B cell (primary cell): ENCODE measurements at regions not wholly inside any gene's neighbourhood (a gene's known extent, or its start where the extent isn't known, plus 50 kb on each side); places are given as distances from the start of the nearest gene placed in this dataset.

Experiments
- ATAC-seq: fragments of 200-7000 bp; cut with Tn5 transposase; one replicate; pipeline ENCODE4 v1.10.0; 2021; ENCODE audit warnings: low read depth, mild to moderate bottlenecking, moderate number of reproducible peaks, moderate library complexity
- CTCF ChIA-PET: fragments of 350-600 bp; sonication (Branson Sonifier 250); formaldehyde crosslinking; loops from one replicate; lab custom pipeline; 2021; ENCODE audit warnings: antibody characterized with exemption, inconsistent platforms; lab: Charles Lee
- POLR2A ChIA-PET: fragments of 350-600 bp; sonication (Branson Sonifier 250); formaldehyde crosslinking; loops from one replicate; lab custom pipeline; 2021; ENCODE audit warnings: antibody characterized with exemption; lab: Charles Lee
- DNase-seq: peaks from one replicate; pipeline ENCODE4 v3.0.0; 2013
- H2AFZ ChIP-seq: 2 replicates; pipeline ENCODE4 v1.6.1; 2012; ENCODE audit warnings: mild to moderate bottlenecking, low read depth, low read length; ENCODE audit not compliant: insufficient read depth, poor library complexity, severe bottlenecking
- H3K27ac ChIP-seq, 2 donors: 1 replicate in 1 of 2; 2 replicates in 1 of 2; pipeline ENCODE4 v1.5.1; 2012 to 2013; ENCODE audit warnings: low read length in 2 of 2, mild to moderate bottlenecking in 2 of 2, moderate library complexity in 1 of 2
- H3K27me3 ChIP-seq, 4 experiments: fragments of 200-600 bp in 1 of 4; sonication (generic) in 1 of 4; replicated peaks in 1 of 4; 1 replicate in 2 of 4; 2 replicates in 2 of 4; pipeline versions ENCODE4 v1.6.1 to v1.7.0; 2013 to 2016; ENCODE audit warnings: low read length in 3 of 4, mild to moderate bottlenecking in 2 of 4, mixed read lengths in 1 of 4, moderate library complexity in 1 of 4; ENCODE audit not compliant: insufficient read depth in 4 of 4, control insufficient read depth in 3 of 4; ENCODE audit errors: control extremely low read depth in 1 of 4
- H3K36me3 ChIP-seq, 2 experiments: replicated peaks in 1 of 2; 1 replicate in 1 of 2; 2 replicates in 1 of 2; pipeline versions ENCODE4 v1.6.1 to v1.7.1; 2013; ENCODE audit warnings: low read length in 1 of 2; ENCODE audit not compliant: insufficient read depth in 2 of 2, control insufficient read depth in 1 of 2; ENCODE audit errors: control extremely low read depth in 1 of 2, extremely low read depth in 1 of 2
- H3K4me1 ChIP-seq, 2 donors: fragments of 200-600 bp in 1 of 2; sonication (generic) in 1 of 2; 1 replicate in 1 of 2; 2 replicates in 1 of 2; pipeline versions ENCODE4 v1.5.1 to v1.6.1; 2013 to 2017; ENCODE audit warnings: low read length in 2 of 2; ENCODE audit not compliant: control insufficient read depth in 2 of 2, insufficient read depth in 2 of 2
- H3K4me2 ChIP-seq: replicated peaks from 2 replicates; pipeline ENCODE3; 2012; ENCODE audit warnings: mild to moderate bottlenecking, low read depth, low read length; ENCODE audit not compliant: poor library complexity, severe bottlenecking
- H3K4me3 ChIP-seq, 5 experiments: fragments of 200-600 bp in 1 of 5; sonication (generic) in 1 of 5; 1 replicate in 3 of 5; 2 replicates in 2 of 5; pipeline versions ENCODE4 v1.5.1 to v1.7.0; 2011 to 2016; ENCODE audit warnings: low read length in 4 of 5, mild to moderate bottlenecking in 4 of 5, low read depth in 2 of 5, control low read depth in 1 of 5, moderate library complexity in 1 of 5; ENCODE audit not compliant: insufficient read depth in 1 of 5; ENCODE audit errors: control extremely low read depth in 1 of 5, extremely low read depth in 1 of 5
- H3K79me2 ChIP-seq: fragments of 200-600 bp; sonication (generic); one replicate; pipeline ENCODE4 v1.6.0; 2016; ENCODE audit warnings: low read length; ENCODE audit not compliant: control insufficient read depth, insufficient read depth
- H3K9ac ChIP-seq: fragments of 200-600 bp; sonication (generic); 2 replicates; pipeline ENCODE4 v1.6.1; 2017; ENCODE audit warnings: mild to moderate bottlenecking, low read length, moderate library complexity
- H3K9me3 ChIP-seq, 3 donors: one replicate each; pipeline versions ENCODE4 v1.6.1 to v1.7.1; 2013; ENCODE audit warnings: low read length in 2 of 3; ENCODE audit not compliant: control insufficient read depth in 2 of 3, insufficient read depth in 1 of 3; ENCODE audit errors: control extremely low read depth in 1 of 3
- H4K20me1 ChIP-seq: 2 replicates; pipeline ENCODE4 v1.6.0; 2012; ENCODE audit warnings: mild to moderate bottlenecking, low read length; ENCODE audit not compliant: insufficient read depth, control insufficient read depth, poor library complexity, severe bottlenecking
- H3K27ac Mint-ChIP-seq: one replicate; pipeline ENCODE4 v1.8.0; 2021; ENCODE audit warnings: mixed read lengths
- H3K27me3 Mint-ChIP-seq: one replicate; pipeline ENCODE4 v1.8.0; 2021; ENCODE audit warnings: mixed read lengths
- H3K4me1 Mint-ChIP-seq: one replicate; pipeline ENCODE4 v1.8.0; 2021; ENCODE audit warnings: mixed read lengths
- H3K4me3 Mint-ChIP-seq: one replicate; pipeline ENCODE4 v1.8.0; 2021; ENCODE audit warnings: mixed read lengths
- H3K9me3 Mint-ChIP-seq: one replicate; pipeline ENCODE4 v1.8.0; 2022; ENCODE audit warnings: mixed read lengths; ENCODE audit not compliant: insufficient read depth
- EZH2 ChIP-seq: IDR thresholded peaks from 2 replicates; pipeline ENCODE4 v1.6.1; 2012; ENCODE audit warnings: borderline replicate concordance, low read depth, mild to moderate bottlenecking, moderate library complexity, low read length; ENCODE audit not compliant: insufficient read depth, poor library complexity, severe bottlenecking
- WGBS: methylation state at CpG from one replicate; pipeline ENCODE4 v1.1.5; 2013; ENCODE audit warnings: missing lambda C conversion rate; ENCODE audit not compliant: insufficient coverage; 5-methylcytosine and 5-hydroxymethylcytosine counted together
- intact Hi-C: fragments of 100-400 bp; cut with micrococcal nuclease; formaldehyde crosslinking; loops from one replicate; pipeline ENCODE4 v1.10.0; 2022
- TF ChIP-seq, protein P1 (sequence below): fragments of 200-600 bp; IDR thresholded peaks from one replicate; pipeline ENCODE4 v1.8.0; 2022; ENCODE audit warnings: antibody characterized with exemption, mild to moderate bottlenecking

DNA sequence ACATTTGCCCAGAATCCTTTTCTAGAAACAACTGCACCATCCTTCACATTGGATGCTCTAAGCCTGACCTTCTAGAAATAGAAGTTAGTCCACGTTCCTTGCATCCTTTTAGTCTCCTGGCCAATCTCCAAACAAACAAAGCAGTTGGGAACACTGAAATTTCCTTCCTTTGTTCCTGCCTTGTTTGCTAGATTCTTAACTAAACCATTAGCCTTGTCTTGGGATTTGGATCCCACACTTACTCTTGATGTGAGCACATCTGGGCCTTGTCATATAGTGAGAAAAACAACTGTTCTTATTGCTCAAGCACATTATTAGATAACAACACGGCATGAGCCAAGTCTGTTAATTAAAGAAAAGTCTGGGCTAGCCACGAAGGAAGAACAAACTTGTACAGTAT is 319.3 kb upstream of the GHITM start:
- Histone ChIP-seq H3K9me3 (peaks cover 0 to 3% (median 0%) of the 10 kb centered on the region in 3 donors), H2AFZ (no peak overlapping the region), H3K27me3 (no peaks in the 10 kb centered on the region), H4K20me1 (no peaks in the 10 kb centered on the region), H3K4me1 (no peaks in the 10 kb centered on the region), H3K9ac (no peak overlapping the region), H3K79me2 (no peaks in the 10 kb centered on the region), H3K36me3 (no peaks in the 10 kb centered on the region), H3K27ac (no peak overlapping the region), H3K4me2 (no peak overlapping the region), H3K4me3 (no peak overlapping the region)
- no peak overlapping the region for H3K27ac Mint-ChIP-seq
- no peak overlapping the region for H3K4me3 Mint-ChIP-seq
- CTCF ChIA-PET, result no interaction called here
- H3K4me1 Mint-ChIP-seq, result no peaks in the 10 kb centered on the region
- ATAC-seq (no peak), DNase-seq (no peak)
- H3K9me3 Mint-ChIP-seq, result no peaks in the 10 kb centered on the region
- 40% methylated on average over 1 of the region's 3 CpGs for WGBS
- POLR2A ChIA-PET, result no interaction called here
- TF ChIP-seq EZH2, result no peak
- TF ChIP-seq, protein P1, sequence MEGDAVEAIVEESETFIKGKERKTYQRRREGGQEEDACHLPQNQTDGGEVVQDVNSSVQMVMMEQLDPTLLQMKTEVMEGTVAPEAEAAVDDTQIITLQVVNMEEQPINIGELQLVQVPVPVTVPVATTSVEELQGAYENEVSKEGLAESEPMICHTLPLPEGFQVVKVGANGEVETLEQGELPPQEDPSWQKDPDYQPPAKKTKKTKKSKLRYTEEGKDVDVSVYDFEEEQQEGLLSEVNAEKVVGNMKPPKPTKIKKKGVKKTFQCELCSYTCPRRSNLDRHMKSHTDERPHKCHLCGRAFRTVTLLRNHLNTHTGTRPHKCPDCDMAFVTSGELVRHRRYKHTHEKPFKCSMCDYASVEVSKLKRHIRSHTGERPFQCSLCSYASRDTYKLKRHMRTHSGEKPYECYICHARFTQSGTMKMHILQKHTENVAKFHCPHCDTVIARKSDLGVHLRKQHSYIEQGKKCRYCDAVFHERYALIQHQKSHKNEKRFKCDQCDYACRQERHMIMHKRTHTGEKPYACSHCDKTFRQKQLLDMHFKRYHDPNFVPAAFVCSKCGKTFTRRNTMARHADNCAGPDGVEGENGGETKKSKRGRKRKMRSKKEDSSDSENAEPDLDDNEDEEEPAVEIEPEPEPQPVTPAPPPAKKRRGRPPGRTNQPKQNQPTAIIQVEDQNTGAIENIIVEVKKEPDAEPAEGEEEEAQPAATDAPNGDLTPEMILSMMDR, result no peak
- no peaks in the 10 kb centered on the region for H3K27me3 Mint-ChIP-seq
- intact Hi-C loops, result no loop called here

DNA sequence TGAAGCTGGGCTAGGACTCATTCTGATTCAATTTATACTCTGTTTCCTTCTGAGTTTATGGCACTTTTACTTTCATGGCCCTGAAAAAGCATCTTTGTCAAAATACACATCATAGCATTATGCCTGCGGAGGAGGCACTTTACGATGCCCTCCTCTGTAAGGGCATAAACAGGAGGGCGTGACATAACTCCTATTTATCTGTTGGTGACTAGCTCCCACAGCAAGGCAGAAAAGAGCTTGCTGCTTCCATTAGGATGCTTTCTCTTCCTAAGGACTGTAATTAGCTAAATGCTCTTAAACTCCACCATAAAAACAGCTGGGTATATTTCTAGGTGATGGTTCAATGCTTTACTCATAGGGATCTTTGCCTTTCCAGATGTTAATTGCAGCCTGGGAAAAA is 315.2 kb upstream of the GHITM start:
- no peak overlapping the region for H2AFZ ChIP-seq
- ChIA-PET POLR2A (no interaction called here), CTCF (interaction anchor here (0.8 kb wide), 1 partner anchor 47 kb away, joined by 3 read pairs; no protein-coding TSS in a partner anchor)
- Mint-ChIP-seq H3K27ac (no peak overlapping the region), H3K9me3 (no peaks in the 10 kb centered on the region), H3K4me3 (no peak overlapping the region), H3K27me3 (no peaks in the 10 kb centered on the region), H3K4me1 (no peaks in the 10 kb centered on the region)
- no peak for TF ChIP-seq EZH2
- no peaks in the 10 kb centered on the region for H3K79me2 ChIP-seq
- H3K4me3 ChIP-seq, result no peak overlapping the region
- H3K4me1 ChIP-seq, result no peaks in the 10 kb centered on the region
- H3K27me3 ChIP-seq, result no peaks in the 10 kb centered on the region
- no peak overlapping the region for H3K9ac ChIP-seq
- no peak for ATAC-seq
- intact Hi-C loops, result no loop called here
- 89% methylated on average over 2 of the region's 3 CpGs for WGBS
- peaks cover 0 to 3% (median 0%) of the 10 kb centered on the region in 3 donors for H3K9me3 ChIP-seq
- DNase-seq, result no peak
- no peaks in the 10 kb centered on the region for H4K20me1 ChIP-seq
- H3K4me2 ChIP-seq, result no peak overlapping the region
- H3K36me3 ChIP-seq, result no peaks in the 10 kb centered on the region
- no peak overlapping the region for H3K27ac ChIP-seq
